Glutamatergic neuron (in vitro differentiated cells): ENCODE measurements at regions not wholly inside any gene's neighbourhood (a gene's known extent, or its start where the extent isn't known, plus 50 kb on each side); places are given as distances from the start of the nearest gene placed in this dataset.

Experiments
- DNase-seq: peaks from one replicate; pipeline ENCODE4 v3.0.0; 2022
- H3K27ac Mint-ChIP-seq: one replicate; pipeline ENCODE4 v1.8.0; 2020; ENCODE audit warnings: mild to moderate bottlenecking, mixed read lengths, inconsistent platforms; ENCODE audit not compliant: unreplicated experiment
- H3K27me3 Mint-ChIP-seq: one replicate; pipeline ENCODE4 v1.8.0; 2020; ENCODE audit warnings: mild to moderate bottlenecking, moderate library complexity, mixed read lengths, inconsistent platforms; ENCODE audit not compliant: unreplicated experiment
- H3K36me3 Mint-ChIP-seq: one replicate; pipeline ENCODE4 v1.8.0; 2020; ENCODE audit warnings: mild to moderate bottlenecking, mixed read lengths, inconsistent platforms; ENCODE audit not compliant: unreplicated experiment
- H3K4me1 Mint-ChIP-seq: one replicate; pipeline ENCODE4 v1.8.0; 2020; ENCODE audit warnings: mild to moderate bottlenecking, low read depth, mixed read lengths, inconsistent platforms; ENCODE audit not compliant: unreplicated experiment
- H3K4me3 Mint-ChIP-seq: one replicate; pipeline ENCODE4 v1.8.0; 2020; ENCODE audit warnings: mild to moderate bottlenecking, mixed read lengths, inconsistent platforms; ENCODE audit not compliant: unreplicated experiment
- H3K9me3 Mint-ChIP-seq: one replicate; pipeline ENCODE4 v1.8.0; 2020; ENCODE audit warnings: mild to moderate bottlenecking, moderate library complexity, mixed read lengths, inconsistent platforms; ENCODE audit not compliant: unreplicated experiment
- CTCF ChIP-seq: fragments of 200-600 bp; sonication (generic); IDR thresholded peaks from one replicate; pipeline ENCODE4 v1.5.0; 2021; ENCODE audit not compliant: partially characterized antibody, unreplicated experiment

GRCh38 chr12:131542351-131542750 lies 168.5 kb upstream of the SFSWAP start:
- peaks cover 16% of the 10 kb centered on the region for H3K36me3 Mint-ChIP-seq
- no peak overlapping the region for H3K27ac Mint-ChIP-seq
- no peaks in the 10 kb centered on the region for H3K27me3 Mint-ChIP-seq
- no peak for DNase-seq
- no peak overlapping the region for H3K4me3 Mint-ChIP-seq
- no peak for TF ChIP-seq CTCF
- no peaks in the 10 kb centered on the region for H3K4me1 Mint-ChIP-seq
- no peaks in the 10 kb centered on the region for H3K9me3 Mint-ChIP-seq

- Mint-ChIP-seq H3K4me1 (no peaks in the 10 kb centered on the region), H3K9me3 (no peaks in the 10 kb centered on the region), H3K27me3 (no peaks in the 10 kb centered on the region), H3K4me3 (no peak overlapping the region), H3K36me3 (peaks cover 16% of the 10 kb centered on the region), H3K27ac (no peak overlapping the region)
- no peak for TF ChIP-seq CTCF
- DNase-seq: no peak
Measured at GRCh38 chr12:131543040-131543439, 167.8 kb upstream of the SFSWAP start.

DNA sequence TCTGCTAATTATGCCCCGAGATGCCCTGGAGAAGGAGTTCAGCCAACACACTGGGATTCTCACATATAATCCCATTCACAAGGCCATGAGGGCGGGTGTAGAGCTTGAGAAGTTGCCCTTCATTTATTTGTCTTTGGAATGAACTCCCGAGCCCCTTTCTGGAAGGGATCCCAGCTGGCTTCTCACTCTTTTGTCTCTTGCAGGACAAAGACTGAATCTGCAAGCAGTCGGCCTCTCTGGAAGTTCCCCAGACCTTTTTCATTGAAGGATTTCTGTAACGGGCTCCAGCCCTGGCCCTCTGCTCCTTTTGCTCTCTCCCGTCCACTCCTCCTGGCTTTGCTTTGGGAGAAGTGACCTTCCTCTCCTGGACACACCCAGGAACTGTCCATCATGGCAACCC lies 163.3 kb upstream of the SFSWAP start:
- no peak for TF ChIP-seq CTCF
- H3K27me3 Mint-ChIP-seq: no peaks in the 10 kb centered on the region
- DNase-seq: no peak
- H3K27ac Mint-ChIP-seq: no peak overlapping the region
- peaks cover 16% of the 10 kb centered on the region for H3K36me3 Mint-ChIP-seq
- no peaks in the 10 kb centered on the region for H3K9me3 Mint-ChIP-seq
- no peak overlapping the region for H3K4me3 Mint-ChIP-seq
- no peaks in the 10 kb centered on the region for H3K4me1 Mint-ChIP-seq

GRCh38 chr12:131550121-131550520 lies 160.8 kb upstream of the SFSWAP start:
- Mint-ChIP-seq H3K4me3 (no peak overlapping the region), H3K9me3 (no peaks in the 10 kb centered on the region), H3K36me3 (peaks cover 9% of the 10 kb centered on the region), H3K27ac (no peak overlapping the region), H3K27me3 (no peaks in the 10 kb centered on the region), H3K4me1 (no peaks in the 10 kb centered on the region)
- no peak for DNase-seq
- no peak for TF ChIP-seq CTCF

GRCh38 chr12:131551675-131552491 lies 159.0 kb upstream of the SFSWAP start:
- Mint-ChIP-seq H3K9me3 (peaks cover 3% of the 10 kb centered on the region), H3K27ac (no peak overlapping the region), H3K4me1 (peaks cover 2% of the 10 kb centered on the region), H3K36me3 (no peaks in the 10 kb centered on the region), H3K4me3 (no peak overlapping the region), H3K27me3 (no peaks in the 10 kb centered on the region)
- TF ChIP-seq CTCF: no peak
- no peak for DNase-seq
